ENCODE measurements at regions not wholly inside any gene's neighbourhood (a gene's known extent, or its start where the extent isn't known, plus 50 kb on each side); places are given as distances from the start of the nearest gene placed in this dataset.
"Not testable (repeated sequence)": the region's sequence is repeated elsewhere in the genome, so short reads cannot be mapped to it uniquely, and the experiment has no call there.

DNA sequence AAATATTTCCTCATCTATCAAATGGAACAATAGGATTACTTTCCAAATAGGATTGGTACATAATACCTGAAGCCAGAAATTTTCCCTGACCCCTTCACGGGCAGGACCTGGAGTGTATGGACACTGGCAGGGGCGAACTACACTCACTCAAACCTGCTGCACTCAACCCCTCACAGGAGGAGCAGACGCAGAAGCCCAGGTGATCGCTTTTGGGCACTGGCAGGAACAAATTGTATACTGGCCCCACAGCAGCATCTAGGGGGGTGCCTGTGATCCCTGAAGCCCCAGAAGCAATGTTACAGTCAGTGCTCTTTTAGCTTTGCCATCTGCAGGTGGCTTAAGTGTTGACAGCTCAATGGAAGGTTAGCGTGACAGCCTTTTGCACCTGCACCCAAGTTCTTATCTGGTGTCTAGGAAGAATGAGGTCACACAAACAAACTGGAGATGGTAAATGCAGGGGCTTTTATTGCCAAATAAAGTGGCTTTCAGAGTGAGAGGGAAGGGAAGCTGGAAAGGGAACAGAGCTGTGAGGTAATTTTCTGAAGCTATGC, 199.2 kb upstream of the NEGR1 start:
- in situ Hi-C loops (cut with MboI; ENCODE audit: low sequenced_read_pairs), result no loop called here

- in situ Hi-C loops (cut with MboI; ENCODE audit: low sequenced_read_pairs), result no loop called here
Measured at GRCh38 chr1:72466376-72466775, 184.0 kb upstream of the NEGR1 start.

- in situ Hi-C loops (cut with MboI; ENCODE audit: low sequenced_read_pairs), result no loop called here
Measured at GRCh38 chr1:72462186-72462905, 180.0 kb upstream of the NEGR1 start.

GRCh38 chr1:72442262-72442661, 159.9 kb upstream of the NEGR1 start:
- in situ Hi-C loops (cut with MboI; ENCODE audit: low sequenced_read_pairs), result no loop called here

DNA sequence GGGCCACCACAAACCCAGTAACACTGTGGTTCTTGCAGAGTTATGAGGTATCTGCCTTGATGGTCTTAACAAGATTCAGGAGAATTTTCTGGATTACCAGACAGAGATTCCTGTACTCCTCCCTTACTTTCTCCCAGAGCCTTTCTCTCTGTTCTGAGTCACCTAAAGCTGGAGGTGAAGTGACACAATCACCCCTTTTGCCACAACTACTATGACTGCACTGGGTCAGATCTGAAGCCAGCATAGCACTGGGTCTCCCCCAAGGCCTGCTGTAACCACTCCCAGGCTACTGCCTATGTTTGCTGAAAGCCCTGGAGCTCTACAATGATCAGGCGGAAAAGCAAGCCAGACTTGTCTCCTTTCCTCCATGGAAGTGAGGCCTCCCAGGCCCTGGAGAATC, 156.7 kb upstream of the NEGR1 start:
- in situ Hi-C loops (cut with MboI; ENCODE audit: low sequenced_read_pairs), result no loop called here

- in situ Hi-C loops (cut with MboI; ENCODE audit: low sequenced_read_pairs), result no loop called here
Measured at GRCh38 chr1:72438270-72438669, 155.9 kb upstream of the NEGR1 start.

GRCh38 chr1:72435025-72435424, 152.7 kb upstream of the NEGR1 start:
- in situ Hi-C loops (cut with MboI; ENCODE audit: low sequenced_read_pairs), result no loop called here

- in situ Hi-C loops (cut with MboI; ENCODE audit: low sequenced_read_pairs), result no loop called here
Measured at GRCh38 chr1:72434070-72434469, 151.7 kb upstream of the NEGR1 start.

- in situ Hi-C loops (cut with MboI; ENCODE audit: low sequenced_read_pairs), result no loop called here
Measured at GRCh38 chr1:72433591-72433990, 151.3 kb upstream of the NEGR1 start.

DNA sequence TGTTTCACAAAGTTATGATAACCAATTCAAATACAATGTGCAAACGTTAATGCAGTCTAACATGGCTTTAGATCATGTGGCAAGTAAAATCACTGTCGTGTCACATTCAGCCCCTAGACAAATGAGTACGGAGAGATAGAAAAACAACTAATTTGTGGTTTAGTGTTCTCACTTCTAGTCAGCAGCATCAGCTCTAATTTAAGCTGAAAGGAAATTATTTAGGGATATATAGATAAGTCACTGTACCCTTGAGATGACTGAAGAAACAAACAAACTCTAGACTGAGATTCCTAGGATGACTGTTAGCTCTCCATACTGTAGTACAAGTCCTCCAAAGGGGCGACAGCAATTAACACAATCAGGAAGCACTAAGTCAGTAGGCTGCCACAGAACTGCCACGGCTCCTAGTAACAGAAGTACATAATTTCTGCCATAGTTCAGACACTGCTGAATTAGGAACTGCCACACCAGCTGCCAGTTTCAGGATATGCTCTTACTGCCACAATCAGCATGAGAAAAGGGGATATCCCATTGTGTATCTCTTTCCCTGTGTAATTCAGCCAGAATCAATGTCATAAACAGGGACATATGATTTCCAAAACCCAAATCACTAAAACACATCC, 150.4 kb upstream of the NEGR1 start:
- in situ Hi-C loops (cut with MboI; ENCODE audit: low sequenced_read_pairs), result no loop called here

- in situ Hi-C loops (cut with MboI; ENCODE audit: low sequenced_read_pairs), result no loop called here
Measured at GRCh38 chr1:72431810-72432209, 149.5 kb upstream of the NEGR1 start.

GRCh38 chr1:72428276-72428675, 145.9 kb upstream of the NEGR1 start:
- in situ Hi-C loops (cut with MboI; ENCODE audit: low sequenced_read_pairs), result not testable (repeated sequence)

- in situ Hi-C loops (cut with MboI; ENCODE audit: low sequenced_read_pairs), result no loop called here
Measured at GRCh38 chr1:72419229-72419628, 136.9 kb upstream of the NEGR1 start.

DNA sequence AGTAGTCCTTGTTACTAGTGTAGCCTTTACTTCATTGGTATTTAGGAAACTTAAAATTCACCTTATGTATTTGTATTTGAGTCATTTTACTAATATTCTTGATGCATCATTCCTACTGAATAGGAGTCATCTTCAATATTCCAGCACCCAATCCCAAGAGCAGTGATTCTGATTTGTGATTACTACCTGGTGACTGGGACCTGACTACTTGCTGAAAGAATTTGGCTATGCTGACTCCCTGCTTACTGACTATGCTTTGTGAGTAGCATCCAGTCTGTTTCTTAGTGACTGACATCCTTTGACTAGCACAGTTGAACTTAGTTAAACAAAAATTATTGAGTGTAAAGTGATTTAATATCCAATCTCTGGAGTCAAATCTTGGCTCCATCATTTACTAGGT, 129.9 kb upstream of the NEGR1 start:
- in situ Hi-C loops (cut with MboI; ENCODE audit: low sequenced_read_pairs), result no loop called here

- in situ Hi-C loops (cut with MboI; ENCODE audit: low sequenced_read_pairs), result no loop called here
Measured at GRCh38 chr1:72399807-72400206, 117.5 kb upstream of the NEGR1 start.

DNA sequence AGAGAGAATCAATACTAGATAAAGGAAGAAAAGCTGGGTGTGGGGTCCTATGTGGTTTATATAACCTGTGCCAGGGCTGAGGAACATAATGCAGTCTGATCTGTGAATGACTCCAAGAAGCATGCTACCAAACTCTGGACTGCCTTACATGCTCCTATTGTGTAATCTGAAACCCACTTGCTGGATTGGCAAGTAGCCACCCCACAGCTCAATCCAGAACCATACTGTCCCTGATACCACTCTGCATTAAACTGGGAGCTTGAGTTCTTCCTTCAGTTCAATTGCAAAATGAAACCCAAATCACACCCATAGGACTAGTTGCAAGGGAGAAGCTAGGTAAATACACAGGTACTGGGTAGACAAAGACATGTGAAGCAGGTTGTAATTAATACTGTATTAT, 115.4 kb upstream of the NEGR1 start:
- in situ Hi-C loops (cut with MboI; ENCODE audit: low sequenced_read_pairs), result no loop called here

DNA sequence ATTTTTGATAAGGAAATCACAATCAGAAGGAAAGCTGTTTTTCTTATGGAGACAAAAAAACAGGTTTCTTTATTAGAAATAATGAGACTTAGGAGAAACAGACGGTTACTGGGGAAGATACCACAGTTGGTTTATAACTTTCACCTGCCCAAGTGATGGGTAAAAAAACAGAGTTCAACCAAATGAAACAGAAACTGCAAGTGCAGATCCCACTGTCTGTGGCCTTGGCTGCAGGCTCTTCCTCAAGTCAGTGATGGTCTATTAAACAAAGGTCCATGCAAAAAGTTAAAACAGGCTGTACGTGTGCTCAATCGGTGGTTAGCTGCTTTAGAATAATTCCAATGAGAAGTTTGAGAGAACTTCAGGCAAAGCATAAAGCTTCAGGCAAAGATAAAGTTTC, 112.1 kb upstream of the NEGR1 start:
- in situ Hi-C loops (cut with MboI; ENCODE audit: low sequenced_read_pairs), result no loop called here

GRCh38 chr1:72379072-72379471, 96.7 kb upstream of the NEGR1 start:
- in situ Hi-C loops (cut with MboI; ENCODE audit: low sequenced_read_pairs), result no loop called here

- in situ Hi-C loops (cut with MboI; ENCODE audit: low sequenced_read_pairs), result no loop called here
Measured at GRCh38 chr1:72375226-72375625, 92.9 kb upstream of the NEGR1 start.

DNA sequence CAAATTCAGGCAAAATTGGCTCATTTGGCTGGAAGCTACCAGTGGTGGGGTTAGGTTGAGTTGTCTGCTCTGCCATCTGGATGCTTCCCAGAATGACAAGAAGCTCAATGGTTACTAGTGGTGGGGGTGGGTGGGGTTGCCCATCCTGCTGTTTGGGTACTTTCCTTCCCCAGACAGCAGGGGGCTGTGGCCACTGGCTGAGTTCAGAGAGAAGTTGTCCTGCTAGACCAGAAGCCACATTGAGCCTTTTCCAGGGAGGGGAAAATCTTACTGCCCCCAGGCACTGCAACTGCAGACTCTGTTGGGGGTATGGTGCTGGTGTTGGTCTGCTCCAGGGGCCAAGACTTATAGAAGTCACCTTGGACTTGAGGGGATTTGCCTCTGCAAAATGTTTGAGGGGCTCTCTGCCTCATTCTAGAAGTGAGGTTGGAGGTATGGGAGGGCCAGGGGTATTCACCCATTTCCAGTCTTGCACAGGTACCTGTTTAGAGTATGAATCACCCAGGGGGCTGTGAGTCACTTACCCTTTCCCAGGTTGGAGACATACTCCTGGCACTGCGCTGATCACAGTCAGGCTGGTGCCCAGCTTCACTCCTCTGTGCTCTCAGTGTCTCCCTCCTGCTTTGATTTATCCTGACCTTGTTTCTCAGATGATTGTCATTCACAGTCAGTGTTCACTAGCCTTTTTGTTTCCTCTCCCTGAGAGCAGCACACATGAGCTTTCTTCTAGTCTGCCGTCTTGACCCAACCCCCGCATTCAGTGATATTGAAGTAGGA, 89.1 kb upstream of the NEGR1 start:
- in situ Hi-C loops (cut with MboI; ENCODE audit: low sequenced_read_pairs), result no loop called here

DNA sequence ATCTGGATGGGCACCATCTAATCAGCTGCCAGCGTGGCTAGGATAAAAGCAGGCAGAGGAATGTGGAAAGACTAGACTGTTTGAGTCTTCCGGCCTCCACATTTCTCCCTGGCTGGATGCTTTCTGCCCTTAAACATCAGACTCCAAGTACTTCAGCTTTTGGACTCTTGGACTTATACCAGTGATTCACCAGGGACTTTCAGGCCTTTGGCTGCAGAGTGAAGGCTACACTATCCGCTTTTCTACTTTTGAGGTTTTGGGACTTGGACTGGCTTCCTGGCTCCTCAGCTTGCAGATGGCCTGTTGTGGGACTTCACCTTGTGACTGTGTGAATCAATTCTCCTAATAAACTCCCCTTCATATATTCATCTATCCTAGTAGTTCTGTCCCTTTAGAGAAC, 88.5 kb upstream of the NEGR1 start:
- in situ Hi-C loops (cut with MboI; ENCODE audit: low sequenced_read_pairs), result not testable (repeated sequence)
